Mesenchymal stem cell (in vitro differentiated cells and primary cell): ENCODE measurements at regions not wholly inside any gene's neighbourhood (a gene's known extent, or its start where the extent isn't known, plus 50 kb on each side); places are given as distances from the start of the nearest gene placed in this dataset.

ENCODE experiments used
- DNase-seq: peaks from one replicate; pipeline ENCODE4 v3.0.0-alpha.2; 2013
- H2AFZ ChIP-seq: one replicate; pipeline ENCODE4 v1.6.1; 2013; ENCODE audit warnings: low read depth, mild to moderate bottlenecking, control low read depth, inconsistent platforms, low read length, moderate library complexity
- H2AK5ac ChIP-seq: 2 replicates; pipeline ENCODE4 v1.6.1; 2013; ENCODE audit warnings: low read length, moderate library complexity, mild to moderate bottlenecking, inconsistent platforms; ENCODE audit not compliant: severe bottlenecking
- H2BK120ac ChIP-seq: one replicate; pipeline ENCODE4 v1.6.1; 2013; ENCODE audit warnings: low read depth, mild to moderate bottlenecking, inconsistent platforms, low read length, moderate library complexity
- H2BK12ac ChIP-seq, 2 experiments: one replicate each; pipeline ENCODE4 v1.6.1; 2013; ENCODE audit warnings: inconsistent platforms in 2 of 2, low read length in 2 of 2, mild to moderate bottlenecking in 2 of 2, moderate library complexity in 2 of 2, control low read depth in 1 of 2
- H2BK15ac ChIP-seq: one replicate; pipeline ENCODE4 v1.6.1; 2013; ENCODE audit warnings: mild to moderate bottlenecking, low read depth, inconsistent platforms; ENCODE audit not compliant: poor library complexity, severe bottlenecking
- H2BK5ac ChIP-seq: 2 replicates; pipeline ENCODE4 v1.6.1; 2013; ENCODE audit warnings: low read depth, mild to moderate bottlenecking, low read length, control low read depth, inconsistent platforms; ENCODE audit not compliant: poor library complexity, severe bottlenecking
- H3K14ac ChIP-seq, 2 experiments: one replicate each; pipeline ENCODE4 v1.6.1; 2013; ENCODE audit warnings: inconsistent platforms in 2 of 2, low read length in 2 of 2, control low read depth in 1 of 2, mild to moderate bottlenecking in 1 of 2, moderate library complexity in 1 of 2
- H3K18ac ChIP-seq, 2 experiments: one replicate each; pipeline ENCODE4 v1.6.1; 2013; ENCODE audit warnings: inconsistent platforms in 2 of 2, low read length in 2 of 2, control low read depth in 1 of 2, low read depth in 1 of 2, mild to moderate bottlenecking in 1 of 2
- H3K23ac ChIP-seq, 2 experiments: one replicate each; pipeline ENCODE4 v1.6.1; 2013; ENCODE audit warnings: inconsistent platforms in 2 of 2, low read length in 2 of 2, mild to moderate bottlenecking in 2 of 2, moderate library complexity in 2 of 2, control low read depth in 1 of 2
- H3K27ac ChIP-seq: 2 replicates; pipeline ENCODE4 v1.5.1; 2013; ENCODE audit warnings: mild to moderate bottlenecking, moderate library complexity, low read length, control low read depth, inconsistent platforms; ENCODE audit not compliant: poor library complexity, severe bottlenecking
- H3K27me3 ChIP-seq, 2 experiments: 2 replicates each; pipeline versions ENCODE4 v1.6.1 to v1.7.0; 2013; ENCODE audit warnings: low read length in 2 of 2, mild to moderate bottlenecking in 2 of 2, moderate library complexity in 2 of 2, control low read depth in 1 of 2, inconsistent platforms in 1 of 2; ENCODE audit not compliant: control insufficient read depth in 1 of 2, insufficient read depth in 1 of 2
- H3K36me3 ChIP-seq, 2 experiments: 2 replicates each; pipeline versions ENCODE4 v1.6.1 to v1.7.0; 2013; ENCODE audit warnings: low read length in 2 of 2, control low read depth in 1 of 2, inconsistent platforms in 1 of 2, low read depth in 1 of 2, mild to moderate bottlenecking in 1 of 2; ENCODE audit not compliant: insufficient read depth in 2 of 2, control insufficient read depth in 1 of 2
- H3K4ac ChIP-seq, 2 experiments: one replicate each; pipeline ENCODE4 v1.6.1; 2013; ENCODE audit warnings: inconsistent platforms in 2 of 2, low read length in 2 of 2, mild to moderate bottlenecking in 2 of 2, moderate library complexity in 2 of 2, control low read depth in 1 of 2, low read depth in 1 of 2
- H3K4me1 ChIP-seq: 2 replicates; pipeline ENCODE4 v1.6.1; 2013; ENCODE audit warnings: low read depth, low read length, control low read depth; ENCODE audit not compliant: control insufficient read depth, insufficient read depth
- H3K4me2 ChIP-seq: 2 replicates; pipeline ENCODE4 v1.6.1; 2013; ENCODE audit warnings: low read length, mild to moderate bottlenecking, inconsistent platforms; ENCODE audit not compliant: poor library complexity, severe bottlenecking
- H3K4me3 ChIP-seq, 2 experiments: 2 replicates each; pipeline versions ENCODE4 v1.5.1 to v1.7.0; 2013; ENCODE audit warnings: low read length in 2 of 2, mild to moderate bottlenecking in 2 of 2, control low read depth in 1 of 2, low read depth in 1 of 2; ENCODE audit not compliant: insufficient read depth in 1 of 2
- H3K79me1 ChIP-seq: replicated peaks from 2 replicates; pipeline ENCODE4 v1.6.1; 2013; ENCODE audit warnings: mild to moderate bottlenecking, control low read depth, low read length, inconsistent platforms; ENCODE audit not compliant: poor library complexity, severe bottlenecking
- H3K9ac ChIP-seq: 2 replicates; pipeline ENCODE4 v1.7.0; 2013; ENCODE audit warnings: mild to moderate bottlenecking, low read length, moderate library complexity
- H3K9me3 ChIP-seq: 2 replicates; pipeline ENCODE4 v1.7.0; 2013; ENCODE audit warnings: mild to moderate bottlenecking, low read length; ENCODE audit not compliant: control insufficient read depth
- H4K8ac ChIP-seq: one replicate; pipeline ENCODE4 v1.6.1; 2013; ENCODE audit warnings: inconsistent platforms, mild to moderate bottlenecking, low read length, moderate library complexity
- H4K91ac ChIP-seq: one replicate; pipeline ENCODE4 v1.6.1; 2013; ENCODE audit warnings: mild to moderate bottlenecking, low read length, inconsistent platforms
- WGBS: methylation state at CpG from one replicate; pipeline ENCODE4 v1.1.7; 2013; ENCODE audit warnings: mixed read lengths; 5-methylcytosine and 5-hydroxymethylcytosine counted together

GRCh38 chr11:28879869-28880268 is 771.7 kb downstream of the METTL15 start:
- Histone ChIP-seq H3K9me3 (no peaks in the 10 kb centered on the region), H2BK120ac (no peak overlapping the region), H3K4me1 (no peaks in the 10 kb centered on the region), H3K14ac (no peak overlapping the region), H3K4me3 (no peak overlapping the region), H2BK12ac (no peak overlapping the region), H4K91ac (no peak overlapping the region), H3K4ac (no peak overlapping the region), H2AK5ac (no peak overlapping the region), H2BK15ac (no peak overlapping the region), H4K8ac (no peak overlapping the region), H2AFZ (no peak overlapping the region), H2BK5ac (no peak overlapping the region), H3K18ac (no peak overlapping the region), H3K79me1 (no peaks in the 10 kb centered on the region), H3K27me3 (no peaks in the 10 kb centered on the region), H3K4me2 (no peak overlapping the region), H3K23ac (no peak overlapping the region), H3K9ac (no peak overlapping the region), H3K36me3 (no peaks in the 10 kb centered on the region), H3K27ac (no peak overlapping the region)
- DNase-seq: no peak
- 81% methylated on average over 1 of the region's 2 CpGs for WGBS

GRCh38 chr11:28878025-28878424 is 769.8 kb downstream of the METTL15 start:
- Histone ChIP-seq H2AFZ (no peak overlapping the region), H4K91ac (no peak overlapping the region), H2BK15ac (no peak overlapping the region), H3K4me2 (no peak overlapping the region), H3K4me3 (no peak overlapping the region), H3K9ac (no peak overlapping the region), H3K18ac (no peak overlapping the region), H3K9me3 (no peaks in the 10 kb centered on the region), H3K4ac (no peak overlapping the region), H3K27ac (no peak overlapping the region), H2AK5ac (no peak overlapping the region), H3K4me1 (no peaks in the 10 kb centered on the region), H4K8ac (no peak overlapping the region), H2BK5ac (no peak overlapping the region), H2BK12ac (no peak overlapping the region), H3K27me3 (no peaks in the 10 kb centered on the region), H3K14ac (no peak overlapping the region), H3K36me3 (no peaks in the 10 kb centered on the region), H2BK120ac (no peak overlapping the region), H3K23ac (no peak overlapping the region), H3K79me1 (no peaks in the 10 kb centered on the region)
- no peak for DNase-seq
- WGBS: 90% methylated on average over 4 of the region's 4 CpGs

GRCh38 chr11:28877340-28877739 is 769.2 kb downstream of the METTL15 start:
- H3K4me1 ChIP-seq: no peaks in the 10 kb centered on the region
- no peak overlapping the region for H3K4me2 ChIP-seq
- no peak overlapping the region for H2BK12ac ChIP-seq
- no peak overlapping the region for H3K4ac ChIP-seq
- H3K18ac ChIP-seq: no peak overlapping the region
- H2BK120ac ChIP-seq: no peak overlapping the region
- no peak overlapping the region for H2BK15ac ChIP-seq
- no peak overlapping the region for H3K4me3 ChIP-seq
- H4K91ac ChIP-seq: no peak overlapping the region
- no peaks in the 10 kb centered on the region for H3K79me1 ChIP-seq
- H3K27ac ChIP-seq: no peak overlapping the region
- H3K36me3 ChIP-seq: no peaks in the 10 kb centered on the region
- no peaks in the 10 kb centered on the region for H3K27me3 ChIP-seq
- no peak for DNase-seq
- H2AFZ ChIP-seq: no peak overlapping the region
- H3K23ac ChIP-seq: no peak overlapping the region
- H3K9ac ChIP-seq: no peak overlapping the region
- no peak overlapping the region for H3K14ac ChIP-seq
- peak overlapping the region; percentile 66 for H2BK5ac ChIP-seq
- no peaks in the 10 kb centered on the region for H3K9me3 ChIP-seq
- no peak overlapping the region for H4K8ac ChIP-seq
- H2AK5ac ChIP-seq: no peak overlapping the region

- H3K4me3 ChIP-seq: no peak overlapping the region
- H3K27ac ChIP-seq: no peak overlapping the region
- no peaks in the 10 kb centered on the region for H3K27me3 ChIP-seq
- no peaks in the 10 kb centered on the region for H3K36me3 ChIP-seq
- H4K8ac ChIP-seq: no peak overlapping the region
- no peak overlapping the region for H3K14ac ChIP-seq
- H3K4me1 ChIP-seq: no peaks in the 10 kb centered on the region
- no peak overlapping the region for H2AFZ ChIP-seq
- no peak overlapping the region for H3K4ac ChIP-seq
- no peak overlapping the region for H3K9ac ChIP-seq
- no peak overlapping the region for H2BK120ac ChIP-seq
- H3K9me3 ChIP-seq: no peaks in the 10 kb centered on the region
- H2BK12ac ChIP-seq: no peak overlapping the region
- H3K18ac ChIP-seq: no peak overlapping the region
- H3K4me2 ChIP-seq: no peak overlapping the region
- H4K91ac ChIP-seq: no peak overlapping the region
- no peak overlapping the region for H3K23ac ChIP-seq
- no peak overlapping the region for H2AK5ac ChIP-seq
- H3K79me1 ChIP-seq: no peaks in the 10 kb centered on the region
- WGBS: no CpG with 5 or more reads among the region's 1 CpG
- no peak overlapping the region for H2BK15ac ChIP-seq
- no peak for DNase-seq
- H2BK5ac ChIP-seq: no peak overlapping the region
Measured at GRCh38 chr11:28874706-28875105, 766.5 kb downstream of the METTL15 start.
